ACC112 (cell line): ENCODE measurements at regions not wholly inside any gene's neighbourhood (a gene's known extent, or its start where the extent isn't known, plus 50 kb on each side); places are given as distances from the start of the nearest gene placed in this dataset.
"Not testable (repeated sequence)": the region's sequence is repeated elsewhere in the genome, so short reads cannot be mapped to it uniquely, and the experiment has no call there.

ENCODE experiments used
- H2AFZ ChIP-seq: fragments of 200-600 bp; sonication (generic); one replicate; pipeline ENCODE4 v1.6.0; 2017; ENCODE audit warnings: antibody characterized with exemption, low read length; ENCODE audit not compliant: unreplicated experiment
- H3K27ac ChIP-seq: fragments of 200-600 bp; sonication (generic); 2 replicates; pipeline ENCODE4 v1.5.1; 2014; ENCODE audit warnings: low read depth, mild to moderate bottlenecking, antibody characterized with exemption, low read length, moderate library complexity
- H3K27me3 ChIP-seq: fragments of 200-600 bp; sonication (generic); 2 replicates; pipeline ENCODE4 v1.6.1; 2014; ENCODE audit warnings: mild to moderate bottlenecking, antibody characterized with exemption, low read length, moderate library complexity, mixed read lengths; ENCODE audit not compliant: insufficient read depth
- H3K36me3 ChIP-seq: fragments of 200-600 bp; sonication (generic); 2 replicates; pipeline ENCODE4 v1.6.1; 2016; ENCODE audit warnings: mild to moderate bottlenecking, antibody characterized with exemption, low read length, moderate library complexity, mixed read lengths; ENCODE audit not compliant: insufficient read depth
- H3K4me1 ChIP-seq: fragments of 200-600 bp; sonication (generic); one replicate; pipeline ENCODE4 v1.6.1; 2016; ENCODE audit warnings: low read length, mixed read lengths; ENCODE audit not compliant: insufficient read depth, unreplicated experiment, control insufficient read depth
- H3K4me3 ChIP-seq: fragments of 200-600 bp; sonication (generic); 2 replicates; pipeline ENCODE4 v1.5.1; 2014; ENCODE audit warnings: mild to moderate bottlenecking, low read depth, low read length
- H3K79me2 ChIP-seq: fragments of 200-600 bp; sonication (generic); one replicate; pipeline ENCODE4 v1.6.0; 2016; ENCODE audit warnings: low read length; ENCODE audit not compliant: control insufficient read depth, unreplicated experiment, insufficient read depth

GRCh38 chr5:44981708-44982107, 173.0 kb downstream of the MRPS30 start:
- Histone ChIP-seq H3K4me1 (no peaks in the 10 kb centered on the region), H3K27me3 (no peaks in the 10 kb centered on the region), H2AFZ (no peak overlapping the region), H3K4me3 (no peak overlapping the region), H3K27ac (no peak overlapping the region), H3K36me3 (no peaks in the 10 kb centered on the region), H3K79me2 (no peaks in the 10 kb centered on the region)

GRCh38 chr5:44983006-44983405, 174.3 kb downstream of the MRPS30 start:
- H3K27ac ChIP-seq: no peak overlapping the region
- no peaks in the 10 kb centered on the region for H3K27me3 ChIP-seq
- no peak overlapping the region for H3K4me3 ChIP-seq
- no peaks in the 10 kb centered on the region for H3K36me3 ChIP-seq
- no peak overlapping the region for H2AFZ ChIP-seq
- H3K79me2 ChIP-seq: no peaks in the 10 kb centered on the region
- no peaks in the 10 kb centered on the region for H3K4me1 ChIP-seq

- Histone ChIP-seq H3K79me2 (no peaks in the 10 kb centered on the region), H3K4me1 (no peaks in the 10 kb centered on the region), H3K36me3 (no peaks in the 10 kb centered on the region), H2AFZ (no peak overlapping the region), H3K27me3 (no peaks in the 10 kb centered on the region), H3K27ac (no peak overlapping the region), H3K4me3 (no peak overlapping the region)
Measured at GRCh38 chr5:44987026-44987425, 178.3 kb downstream of the MRPS30 start.

- no peak overlapping the region for H2AFZ ChIP-seq
- no peaks in the 10 kb centered on the region for H3K36me3 ChIP-seq
- no peaks in the 10 kb centered on the region for H3K4me1 ChIP-seq
- H3K27me3 ChIP-seq: no peaks in the 10 kb centered on the region
- no peaks in the 10 kb centered on the region for H3K79me2 ChIP-seq
- H3K27ac ChIP-seq: no peak overlapping the region
- H3K4me3 ChIP-seq: no peak overlapping the region
Measured at GRCh38 chr5:44991693-44992092, 182.9 kb downstream of the MRPS30 start.

- H3K79me2 ChIP-seq: no peaks in the 10 kb centered on the region
- no peak overlapping the region for H2AFZ ChIP-seq
- H3K36me3 ChIP-seq: no peaks in the 10 kb centered on the region
- H3K4me1 ChIP-seq: no peaks in the 10 kb centered on the region
- no peak overlapping the region for H3K4me3 ChIP-seq
- no peak overlapping the region for H3K27ac ChIP-seq
- H3K27me3 ChIP-seq: no peaks in the 10 kb centered on the region
Measured at GRCh38 chr5:44993286-44993685, 184.5 kb downstream of the MRPS30 start.

GRCh38 chr5:44997506-44997905, 188.8 kb downstream of the MRPS30 start:
- Histone ChIP-seq H3K36me3 (no peaks in the 10 kb centered on the region), H3K27ac (no peak overlapping the region)

GRCh38 chr5:45007102-45007501, 198.4 kb downstream of the MRPS30 start:
- H3K79me2 ChIP-seq, H3K27ac ChIP-seq, H3K4me3 ChIP-seq, H3K27me3 ChIP-seq, H2AFZ ChIP-seq, H3K4me1 ChIP-seq, H3K36me3 ChIP-seq: not testable (repeated sequence)

More at GRCh38 chr5:44997506-44997905, 188.8 kb downstream of the MRPS30 start:
- H2AFZ ChIP-seq: no peak overlapping the region
- no peak overlapping the region for H3K4me3 ChIP-seq
- no peaks in the 10 kb centered on the region for H3K27me3 ChIP-seq
- H3K4me1 ChIP-seq: no peaks in the 10 kb centered on the region
- H3K79me2 ChIP-seq: no peaks in the 10 kb centered on the region

- Histone ChIP-seq H3K36me3 (no peaks in the 10 kb centered on the region), H3K4me3 (no peak overlapping the region), H2AFZ (no peak overlapping the region)
Measured at GRCh38 chr5:45017568-45017967, 208.8 kb downstream of the MRPS30 start.

GRCh38 chr5:45029553-45029952, 220.8 kb downstream of the MRPS30 start:
- Histone ChIP-seq H2AFZ (no peak overlapping the region), H3K4me1 (no peaks in the 10 kb centered on the region), H3K36me3 (no peaks in the 10 kb centered on the region), H3K27ac (no peak overlapping the region), H3K4me3 (no peak overlapping the region), H3K79me2 (no peaks in the 10 kb centered on the region), H3K27me3 (peaks cover 4% of the 10 kb centered on the region; the same call in 1 of the 2 replicates)

More at GRCh38 chr5:45017568-45017967, 208.8 kb downstream of the MRPS30 start:
- H3K27ac ChIP-seq: no peak overlapping the region
- H3K79me2 ChIP-seq: no peaks in the 10 kb centered on the region
- no peaks in the 10 kb centered on the region for H3K4me1 ChIP-seq
- no peaks in the 10 kb centered on the region for H3K27me3 ChIP-seq

GRCh38 chr5:45035991-45036390, 227.2 kb downstream of the MRPS30 start:
- no peaks in the 10 kb centered on the region for H3K4me1 ChIP-seq
- H3K27ac ChIP-seq: no peak overlapping the region
- H3K79me2 ChIP-seq: no peaks in the 10 kb centered on the region
- H3K36me3 ChIP-seq: no peaks in the 10 kb centered on the region
- no peaks in the 10 kb centered on the region for H3K27me3 ChIP-seq
- no peak overlapping the region for H3K4me3 ChIP-seq
- H2AFZ ChIP-seq: no peak overlapping the region

- Histone ChIP-seq H2AFZ (no peak overlapping the region), H3K36me3 (no peaks in the 10 kb centered on the region), H3K27ac (no peak overlapping the region), H3K4me3 (no peak overlapping the region), H3K27me3 (no peaks in the 10 kb centered on the region), H3K79me2 (no peaks in the 10 kb centered on the region), H3K4me1 (no peaks in the 10 kb centered on the region)
Measured at GRCh38 chr5:45037927-45038326, 229.2 kb downstream of the MRPS30 start.
